ENCODE measurements at regions not wholly inside any gene's neighbourhood (a gene's known extent, or its start where the extent isn't known, plus 50 kb on each side); places are given as distances from the start of the nearest gene placed in this dataset.

DNA sequence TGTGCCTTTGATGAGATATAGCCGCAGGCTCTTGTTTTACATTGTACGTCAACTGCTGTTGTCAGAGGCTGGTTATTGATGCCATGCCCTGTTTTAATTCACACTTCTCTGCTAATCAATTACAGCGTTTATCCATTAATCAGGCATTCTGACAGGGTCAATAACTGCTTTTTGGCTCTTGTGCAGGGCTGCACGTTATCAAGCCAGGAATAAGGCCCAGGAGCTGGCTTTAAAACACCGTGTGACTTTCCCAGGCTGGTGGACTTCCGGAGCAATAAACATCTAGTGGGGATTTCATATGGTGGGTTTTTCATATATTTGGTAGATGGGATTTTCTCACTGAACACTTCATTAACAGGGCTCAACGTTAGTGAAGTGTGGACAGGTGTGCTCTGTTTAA lies 221.7 kb downstream of the TM9SF2 start:
- peak overlapping the region; percentile 97 for H2BK120ac ChIP-seq (replicated peaks; ENCODE audit: low read depth, low read length)
- FAIRE-seq (peak; percentile 19), DNase-seq (ENCODE audit: low read depth in 1 of 2, low spot score in 2 of 2) (peak in 1 of 2 experiments; percentile 34)
- no peaks in the 10 kb centered on the region for H3K79me2 ChIP-seq (ENCODE audit: control insufficient read depth in 1 of 2, insufficient read depth in 2 of 2, low read length in 2 of 2)
- H3K4me1 ChIP-seq (replicated peaks in 1 of 4; ENCODE audit: control insufficient read depth in 3 of 4, insufficient read depth in 4 of 4, low read length in 3 of 4), result peaks cover 3 to 26% (median 25%) of the 10 kb centered on the region in 4 experiments; a peak in 6 of 7 replicates
- H3K27ac ChIP-seq (ENCODE audit: low read depth, low read length), result no peak overlapping the region
- H2BK12ac ChIP-seq (ENCODE audit: low read depth, low read length), result 0 out of 2 replicates have a peak overlapping the region, but pooled peaks have one; percentile 76
- no peak overlapping the region for H3K14ac ChIP-seq (ENCODE audit: insufficient read length)
- POLR2A ChIA-PET (ENCODE audit: partially characterized antibody), result no interaction called here
- no peak overlapping the region for H4K8ac ChIP-seq (ENCODE audit: extremely low read depth, insufficient read depth, low read length)
- H2AK5ac ChIP-seq (ENCODE audit: low read depth, low read length), result no peak overlapping the region
- H3K4me3 ChIP-seq (ENCODE audit: extremely low read depth in 1 of 4, insufficient read depth in 2 of 4, low read depth in 3 of 4, low read length in 4 of 4), result no peak overlapping the region
- CTCF ChIA-PET (ENCODE audit: partially characterized antibody), result interaction anchor here (0.7 to 1.4 kb wide), 4 partner anchors 9 to 177 kb away, joined by 3 to 5 read pairs (median 4); no protein-coding TSS in a partner anchor
- H3K27me3 ChIP-seq (replicated peaks in 1 of 4; ENCODE audit: control insufficient read depth in 3 of 4, extremely low read depth in 1 of 4, insufficient read depth in 3 of 4, low read length in 3 of 4), result no peaks in the 10 kb centered on the region
- no peaks in the 10 kb centered on the region for H4K20me1 ChIP-seq (replicated peaks in 1 of 2; ENCODE audit: control insufficient read depth in 1 of 2, insufficient read depth in 2 of 2, low read length in 2 of 2)
- no peak overlapping the region for H3K56ac ChIP-seq (replicated peaks; ENCODE audit: insufficient read length, low read depth, low read length)
- H2BK15ac ChIP-seq (ENCODE audit: low read length), result no peak overlapping the region
- no peaks in the 10 kb centered on the region for H3K36me3 ChIP-seq (ENCODE audit: control insufficient read depth in 2 of 4, insufficient read depth in 4 of 4, low read length in 3 of 4)
- H3K23me2 ChIP-seq (ENCODE audit: low read depth, low read length), result no peaks in the 10 kb centered on the region
- H3K4me2 ChIP-seq (ENCODE audit: insufficient read depth in 1 of 2, low read depth in 2 of 2, low read length in 2 of 2), result no peak overlapping the region
- peak overlapping the region; percentile 55 for H3K4ac ChIP-seq (replicated peaks; ENCODE audit: insufficient read length, low read depth, low read length)
- H3K23ac ChIP-seq (ENCODE audit: insufficient read length), result no peak overlapping the region
- H3K79me1 ChIP-seq (ENCODE audit: low read depth, low read length), result 0 out of 2 replicates have a peak, but pooled peaks cover 2% of the 10 kb centered on the region
- peak overlapping the region; percentile 92 for H4K91ac ChIP-seq (replicated peaks; ENCODE audit: insufficient read length, low read length)
- peak overlapping the region; percentile 52 for H3K18ac ChIP-seq (ENCODE audit: extremely low read depth, low read length)
- no peaks in the 10 kb centered on the region for H3K9me3 ChIP-seq (ENCODE audit: insufficient read depth in 2 of 2, low read depth in 1 of 2, low read length in 1 of 2)
- WGBS, 2 experiments (ENCODE audit: extremely low coverage in 1 of 2, insufficient coverage in 1 of 2, insufficient read length in 1 of 2, insufficient replicate concordance in 2 of 2, low coverage in 1 of 2, low lambda C conversion rate in 2 of 2, missing lambda C conversion rate in 1 of 2), result 97% methylated on average over 7 of the region's 7 CpGs; no CpG with 5 or more reads in 1 of the 2 experiments
- no peak overlapping the region; a peak in 2 of 7 replicates for H3K9ac ChIP-seq (replicated peaks in 1 of 4; ENCODE audit: extremely low read depth in 1 of 4, low read depth in 3 of 4, low read length in 3 of 4)
- no peak overlapping the region; the same call in 1 of the 2 replicates for H2BK5ac ChIP-seq (ENCODE audit: low read depth, low read length)
- H2AFZ ChIP-seq (ENCODE audit: low read length), result no peak overlapping the region
- no peak overlapping the region for H4K5ac ChIP-seq (ENCODE audit: insufficient read length, low read depth, low read length)
- H2BK20ac ChIP-seq (ENCODE audit: low read length), result 0 out of 2 replicates have a peak overlapping the region, but pooled peaks have one; percentile 51
- TF ChIP-seq BACH1 (IDR thresholded peaks at IDR 0.05; ENCODE audit: low read length), result no peak
- TF ChIP-seq RBBP5 (IDR thresholded peaks at IDR 0.05; ENCODE audit: borderline replicate concordance, low read depth, low read length), result no peak
- TF ChIP-seq CTBP2 (IDR thresholded peaks at IDR 0.05; ENCODE audit: borderline replicate concordance, insufficient read depth, insufficient read length, low read length), result no peak
- no peak for TF ChIP-seq POLR2AphosphoS5 (IDR thresholded peaks at IDR 0.05; ENCODE audit: low read depth, low read length)
- no peak for TF ChIP-seq BRCA1 (IDR thresholded peaks at IDR 0.05; ENCODE audit: low read depth, low read length)
- no peak for TF ChIP-seq JUND (IDR thresholded peaks at IDR 0.05; ENCODE audit: low read length)
- TF ChIP-seq, protein P1, sequence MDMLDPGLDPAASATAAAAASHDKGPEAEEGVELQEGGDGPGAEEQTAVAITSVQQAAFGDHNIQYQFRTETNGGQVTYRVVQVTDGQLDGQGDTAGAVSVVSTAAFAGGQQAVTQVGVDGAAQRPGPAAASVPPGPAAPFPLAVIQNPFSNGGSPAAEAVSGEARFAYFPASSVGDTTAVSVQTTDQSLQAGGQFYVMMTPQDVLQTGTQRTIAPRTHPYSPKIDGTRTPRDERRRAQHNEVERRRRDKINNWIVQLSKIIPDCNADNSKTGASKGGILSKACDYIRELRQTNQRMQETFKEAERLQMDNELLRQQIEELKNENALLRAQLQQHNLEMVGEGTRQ (IDR thresholded peaks at IDR 0.05; ENCODE audit: low read length), result no peak
- TF ChIP-seq EZH2 (IDR thresholded peaks at IDR 0.05; ENCODE audit: low read depth, low read length, severe bottlenecking), result no peak
- TF ChIP-seq TCF12 (IDR thresholded peaks at IDR 0.05; ENCODE audit: low read depth, low read length), result no peak
- TF ChIP-seq TBP (IDR thresholded peaks at IDR 0.05; ENCODE audit: low read depth, low read length), result no peak
- no peak for TF ChIP-seq RXRA (IDR thresholded peaks at IDR 0.05; ENCODE audit: insufficient read depth, low read depth, low read length)
- TF ChIP-seq SIN3A (conservative IDR thresholded peaks at IDR 0.05 in 1 of 2, IDR thresholded peaks at IDR 0.05 in 1 of 2; ENCODE audit: low read depth in 1 of 2, low read length in 2 of 2), result no peak
- no peak for TF ChIP-seq CBX8 (IDR thresholded peaks at IDR 0.05; ENCODE audit: borderline replicate concordance, low read depth, low read length)

Data from H1 (cell line).